H1 (cell line): ENCODE measurements at regions not wholly inside any gene's neighbourhood (a gene's known extent, or its start where the extent isn't known, plus 50 kb on each side); places are given as distances from the start of the nearest gene placed in this dataset.
"Not testable (repeated sequence)": the region's sequence is repeated elsewhere in the genome, so short reads cannot be mapped to it uniquely, and the experiment has no call there.

Experiments
- CTCF ChIA-PET: fragments of 300-600 bp; sonication (Branson Sonifier 250); formaldehyde crosslinking; loops from one replicate; lab custom pipeline; 2021; ENCODE audit not compliant: partially characterized antibody; lab: Charles Lee
- POLR2A ChIA-PET: fragments of 300-600 bp; sonication (Branson Sonifier 250); formaldehyde crosslinking; loops from one replicate; lab custom pipeline; 2021; ENCODE audit warnings: inconsistent platforms; ENCODE audit not compliant: partially characterized antibody; lab: Charles Lee
- DNase-seq, 2 experiments: peaks; one replicate each; pipeline versions ENCODE4 v3.0.0 to v3.0.0-alpha.2; 2010 to 2022; ENCODE audit warnings: low spot score in 2 of 2, low read depth in 1 of 2, mixed read lengths in 1 of 2
- FAIRE-seq: peaks from 2 replicates; lab custom pipeline; 2011; peaks lifted over from hg19 to GRCh38; lab: Jason Lieb, UNC
- H2AFZ ChIP-seq: 2 replicates; pipeline ENCODE4 v1.8.1; 2012; ENCODE audit warnings: low read length, inconsistent platforms
- H2AK5ac ChIP-seq: 2 replicates; pipeline ENCODE4 v1.6.1; 2013; ENCODE audit warnings: low read depth, low read length
- H2BK120ac ChIP-seq: replicated peaks from 2 replicates; pipeline ENCODE3; 2013; ENCODE audit warnings: low read depth, low read length, inconsistent platforms
- H2BK12ac ChIP-seq: 2 replicates; pipeline ENCODE4 v1.6.1; 2013; ENCODE audit warnings: low read depth, low read length
- H2BK15ac ChIP-seq: 2 replicates; pipeline ENCODE4 v1.6.1; 2013; ENCODE audit warnings: low read length
- H2BK20ac ChIP-seq: 2 replicates; pipeline ENCODE4 v1.6.1; 2013; ENCODE audit warnings: low read length
- H2BK5ac ChIP-seq: 2 replicates; pipeline ENCODE4 v1.6.1; 2013; ENCODE audit warnings: low read depth, low read length
- H3K14ac ChIP-seq: 2 replicates; pipeline ENCODE4 v1.6.1; 2013; ENCODE audit warnings: inconsistent platforms; ENCODE audit not compliant: insufficient read length
- H3K18ac ChIP-seq: 2 replicates; pipeline ENCODE4 v1.6.1; 2013; ENCODE audit warnings: low read length; ENCODE audit errors: extremely low read depth
- H3K23ac ChIP-seq: 2 replicates; pipeline ENCODE4 v1.6.1; 2013; ENCODE audit warnings: inconsistent platforms; ENCODE audit not compliant: insufficient read length
- H3K23me2 ChIP-seq: 2 replicates; pipeline ENCODE4 v1.6.1; 2013; ENCODE audit warnings: low read depth, low read length
- H3K27ac ChIP-seq: 2 replicates; pipeline ENCODE4 v1.6.1; 2011; ENCODE audit warnings: low read depth, low read length, inconsistent platforms
- H3K27me3 ChIP-seq, 4 experiments: replicated peaks in 1 of 4; 1 replicate in 1 of 4; 2 replicates in 3 of 4; pipeline versions ENCODE4 v1.6.1 to v1.8.1; 2011 to 2013; ENCODE audit warnings: low read length in 3 of 4, mild to moderate bottlenecking in 3 of 4, inconsistent platforms in 2 of 4, mixed read lengths in 2 of 4, moderate library complexity in 1 of 4; ENCODE audit not compliant: control insufficient read depth in 3 of 4, insufficient read depth in 3 of 4; ENCODE audit errors: extremely low read depth in 1 of 4
- H3K36me3 ChIP-seq, 4 experiments: 2 replicates each; pipeline versions ENCODE4 v1.6.1 to v1.8.1; 2011 to 2013; ENCODE audit warnings: mild to moderate bottlenecking in 4 of 4, low read length in 3 of 4, moderate library complexity in 2 of 4, control low read depth in 1 of 4, inconsistent platforms in 1 of 4; ENCODE audit not compliant: insufficient read depth in 4 of 4, control insufficient read depth in 2 of 4
- H3K4ac ChIP-seq: replicated peaks from 2 replicates; pipeline ENCODE3; 2013; ENCODE audit warnings: low read length, low read depth, mixed read lengths, inconsistent platforms; ENCODE audit not compliant: insufficient read length
- H3K4me1 ChIP-seq, 4 experiments: replicated peaks in 1 of 4; 1 replicate in 1 of 4; 2 replicates in 3 of 4; pipeline versions ENCODE4 v1.6.1 to v1.8.1; 2011 to 2013; ENCODE audit warnings: low read length in 3 of 4, inconsistent platforms in 2 of 4, mixed read lengths in 1 of 4; ENCODE audit not compliant: insufficient read depth in 4 of 4, control insufficient read depth in 3 of 4
- H3K4me2 ChIP-seq, 2 experiments: 2 replicates each; pipeline versions ENCODE4 v1.6.1 to v1.8.1; 2011 to 2013; ENCODE audit warnings: low read depth in 2 of 2, low read length in 2 of 2, control low read depth in 1 of 2, inconsistent platforms in 1 of 2, mild to moderate bottlenecking in 1 of 2; ENCODE audit not compliant: insufficient read depth in 1 of 2
- H3K4me3 ChIP-seq, 4 experiments: fragments of 200-600, 300-600 bp in 1 of 4; sonication (generic), shearing (Covaris generic), sonication (Bioruptor Twin) in 1 of 4; 2 replicates each; pipeline versions ENCODE4 v1.5.1 to v1.8.1; 2011 to 2016; ENCODE audit warnings: low read length in 4 of 4, low read depth in 3 of 4, control low read depth in 2 of 4, inconsistent platforms in 2 of 4, mild to moderate bottlenecking in 2 of 4, mixed read lengths in 1 of 4, moderate library complexity in 1 of 4; ENCODE audit not compliant: insufficient read depth in 2 of 4; ENCODE audit errors: extremely low read depth in 1 of 4
- H3K56ac ChIP-seq: replicated peaks from 2 replicates; pipeline ENCODE3; 2013; ENCODE audit warnings: low read depth, mild to moderate bottlenecking, mixed read lengths, low read length, inconsistent platforms; ENCODE audit not compliant: insufficient read length
- H3K79me1 ChIP-seq: 2 replicates; pipeline ENCODE4 v1.6.1; 2013; ENCODE audit warnings: low read depth, low read length, control low read depth
- H3K79me2 ChIP-seq, 2 experiments: 2 replicates each; pipeline versions ENCODE4 v1.6.1 to v1.8.1; 2012 to 2013; ENCODE audit warnings: low read length in 2 of 2, mild to moderate bottlenecking in 2 of 2, inconsistent platforms in 1 of 2; ENCODE audit not compliant: insufficient read depth in 2 of 2, control insufficient read depth in 1 of 2
- H3K9ac ChIP-seq, 4 experiments: replicated peaks in 1 of 4; 1 replicate in 1 of 4; 2 replicates in 3 of 4; pipeline versions ENCODE4 v1.6.1 to v1.8.1; 2011 to 2013; ENCODE audit warnings: low read depth in 3 of 4, low read length in 3 of 4, control low read depth in 2 of 4, mild to moderate bottlenecking in 2 of 4, moderate library complexity in 2 of 4, inconsistent platforms in 1 of 4; ENCODE audit errors: extremely low read depth in 1 of 4
- H3K9me3 ChIP-seq, 2 experiments: 2 replicates each; pipeline versions ENCODE4 v1.6.1 to v1.8.1; 2012 to 2013; ENCODE audit warnings: mild to moderate bottlenecking in 2 of 2, moderate library complexity in 2 of 2, control low read depth in 1 of 2, inconsistent platforms in 1 of 2, low read depth in 1 of 2, low read length in 1 of 2, mixed read lengths in 1 of 2; ENCODE audit not compliant: insufficient read depth in 2 of 2
- H4K20me1 ChIP-seq, 2 experiments: replicated peaks in 1 of 2; 2 replicates each; pipeline versions ENCODE3 to v1.8.1; 2011 to 2013; ENCODE audit warnings: inconsistent platforms in 2 of 2, low read length in 2 of 2, mild to moderate bottlenecking in 1 of 2; ENCODE audit not compliant: insufficient read depth in 2 of 2, control insufficient read depth in 1 of 2
- H4K5ac ChIP-seq: 2 replicates; pipeline ENCODE4 v1.6.1; 2013; ENCODE audit warnings: low read length, low read depth, mixed read lengths, inconsistent platforms; ENCODE audit not compliant: insufficient read length
- H4K8ac ChIP-seq: 2 replicates; pipeline ENCODE4 v1.8.0; 2013; ENCODE audit warnings: mild to moderate bottlenecking, moderate library complexity, low read length, inconsistent platforms; ENCODE audit not compliant: insufficient read depth; ENCODE audit errors: extremely low read depth
- H4K91ac ChIP-seq: replicated peaks from 2 replicates; pipeline ENCODE3; 2013; ENCODE audit warnings: low read length, mixed read lengths, inconsistent platforms; ENCODE audit not compliant: insufficient read length
- WGBS, 2 experiments: shearing (Covaris generic) in 1 of 2; methylation state at CpG; one replicate each; pipeline versions ENCODE4 v1.1.6 to v1.1.7; 2013 to 2015; ENCODE audit warnings: low lambda C conversion rate in 2 of 2, mixed read lengths in 2 of 2, inconsistent platforms in 1 of 2, low coverage in 1 of 2, missing lambda C conversion rate in 1 of 2; ENCODE audit not compliant: insufficient replicate concordance in 2 of 2, insufficient coverage in 1 of 2, insufficient read length in 1 of 2; ENCODE audit errors: extremely low coverage in 1 of 2, missing lambda C conversion rate in 1 of 2; 5-methylcytosine and 5-hydroxymethylcytosine counted together

- H4K91ac ChIP-seq, H3K27me3 ChIP-seq, H4K20me1 ChIP-seq, FAIRE-seq, H3K79me1 ChIP-seq, H3K14ac ChIP-seq, H2BK20ac ChIP-seq, H3K23me2 ChIP-seq, H3K36me3 ChIP-seq, H3K4me3 ChIP-seq, H4K5ac ChIP-seq, H3K56ac ChIP-seq, H3K23ac ChIP-seq, H3K4ac ChIP-seq, H2BK120ac ChIP-seq, CTCF ChIA-PET, H3K18ac ChIP-seq, H3K9ac ChIP-seq, H2AK5ac ChIP-seq, H4K8ac ChIP-seq, H3K4me1 ChIP-seq, DNase-seq, H2AFZ ChIP-seq, POLR2A ChIA-PET, H3K79me2 ChIP-seq, H2BK15ac ChIP-seq, H3K4me2 ChIP-seq, H3K27ac ChIP-seq, H2BK12ac ChIP-seq, H2BK5ac ChIP-seq: not testable (repeated sequence)
- no CpG with 5 or more reads among the region's 2 CpGs for WGBS, 2 experiments
- H3K9me3 ChIP-seq: peaks cover 26 to 30% of the 10 kb centered on the region in 2 experiments
Observed at GRCh38 chr12:94017247-94017646, 131.1 kb upstream of the PLXNC1 start.
